SK-N-SH treated with all-trans-retinoic acid at 6 μM for 48 hours (cell line): ENCODE measurements at regions not wholly inside any gene's neighbourhood (a gene's known extent, or its start where the extent isn't known, plus 50 kb on each side); places are given as distances from the start of the nearest gene placed in this dataset.

Experiments
- ESRRG ChIP-seq: fragments of 250-450 bp; sonication (Bioruptor Pico); IDR thresholded peaks from 2 replicates; pipeline ENCODE4 v1.6.1; 2021; ENCODE audit warnings: mild to moderate bottlenecking
- ZNF70 ChIP-seq: fragments of 450-650 bp; formaldehyde crosslinking; IDR thresholded peaks from 2 replicates; pipeline ENCODE4 v1.5.0; 2020; ENCODE audit warnings: mild to moderate bottlenecking, moderate library complexity
- TF ChIP-seq, protein P1 (sequence below): fragments of 250-450 bp; sonication (Bioruptor Pico); IDR thresholded peaks from 2 replicates; pipeline ENCODE4 v1.5.1; 2020; ENCODE audit warnings: low read depth, mild to moderate bottlenecking, moderate library complexity
- TF ChIP-seq, protein P2 (sequence below): fragments of 250-450 bp; sonication (Bioruptor Pico); IDR thresholded peaks from 2 replicates; pipeline ENCODE4 v1.8.0; 2020; ENCODE audit warnings: mild to moderate bottlenecking, moderate library complexity, borderline replicate concordance

DNA sequence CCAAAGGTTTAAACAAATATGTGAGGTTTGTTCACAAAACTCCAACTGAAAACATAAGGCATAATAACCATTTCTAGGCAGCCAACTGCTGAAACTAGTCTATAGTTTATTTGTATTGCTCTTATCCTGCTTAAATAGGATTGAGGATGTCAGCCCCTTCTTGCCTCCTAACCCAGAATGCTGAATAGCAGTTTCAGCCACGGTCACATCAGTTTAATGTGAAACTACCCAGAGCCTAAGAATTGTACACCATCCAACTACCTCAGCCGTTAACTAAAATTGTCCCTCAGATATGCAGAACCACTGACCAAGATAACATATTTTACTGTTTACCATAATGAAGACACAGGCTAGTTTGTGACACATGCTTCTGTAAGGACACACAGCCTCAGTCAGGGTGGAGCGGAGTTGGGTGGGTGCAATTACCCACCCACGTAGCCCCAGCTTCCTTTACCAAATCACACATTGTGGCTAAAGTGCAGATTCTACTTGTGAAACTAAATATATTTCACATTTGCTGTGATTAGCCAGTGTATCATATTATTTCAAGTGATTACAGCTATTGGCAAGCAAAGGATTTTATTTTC, 259.9 kb downstream of the EFNB2 start:
- TF ChIP-seq, protein P1, sequence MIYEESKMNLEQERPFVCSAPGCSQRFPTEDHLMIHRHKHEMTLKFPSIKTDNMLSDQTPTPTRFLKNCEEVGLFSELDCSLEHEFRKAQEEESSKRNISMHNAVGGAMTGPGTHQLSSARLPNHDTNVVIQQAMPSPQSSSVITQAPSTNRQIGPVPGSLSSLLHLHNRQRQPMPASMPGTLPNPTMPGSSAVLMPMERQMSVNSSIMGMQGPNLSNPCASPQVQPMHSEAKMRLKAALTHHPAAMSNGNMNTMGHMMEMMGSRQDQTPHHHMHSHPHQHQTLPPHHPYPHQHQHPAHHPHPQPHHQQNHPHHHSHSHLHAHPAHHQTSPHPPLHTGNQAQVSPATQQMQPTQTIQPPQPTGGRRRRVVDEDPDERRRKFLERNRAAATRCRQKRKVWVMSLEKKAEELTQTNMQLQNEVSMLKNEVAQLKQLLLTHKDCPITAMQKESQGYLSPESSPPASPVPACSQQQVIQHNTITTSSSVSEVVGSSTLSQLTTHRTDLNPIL (CRISPR knock-in tag): no peak
- TF ChIP-seq ZNF70 (CRISPR knock-in tag) (no peak), ESRRG (CRISPR knock-in tag) (no peak)
- TF ChIP-seq, protein P2, sequence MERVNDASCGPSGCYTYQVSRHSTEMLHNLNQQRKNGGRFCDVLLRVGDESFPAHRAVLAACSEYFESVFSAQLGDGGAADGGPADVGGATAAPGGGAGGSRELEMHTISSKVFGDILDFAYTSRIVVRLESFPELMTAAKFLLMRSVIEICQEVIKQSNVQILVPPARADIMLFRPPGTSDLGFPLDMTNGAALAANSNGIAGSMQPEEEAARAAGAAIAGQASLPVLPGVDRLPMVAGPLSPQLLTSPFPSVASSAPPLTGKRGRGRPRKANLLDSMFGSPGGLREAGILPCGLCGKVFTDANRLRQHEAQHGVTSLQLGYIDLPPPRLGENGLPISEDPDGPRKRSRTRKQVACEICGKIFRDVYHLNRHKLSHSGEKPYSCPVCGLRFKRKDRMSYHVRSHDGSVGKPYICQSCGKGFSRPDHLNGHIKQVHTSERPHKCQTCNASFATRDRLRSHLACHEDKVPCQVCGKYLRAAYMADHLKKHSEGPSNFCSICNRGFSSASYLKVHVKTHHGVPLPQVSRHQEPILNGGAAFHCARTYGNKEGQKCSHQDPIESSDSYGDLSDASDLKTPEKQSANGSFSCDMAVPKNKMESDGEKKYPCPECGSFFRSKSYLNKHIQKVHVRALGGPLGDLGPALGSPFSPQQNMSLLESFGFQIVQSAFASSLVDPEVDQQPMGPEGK (CRISPR knock-in tag): no peak
